22Rv1 (cell line): ENCODE measurements at regions not wholly inside any gene's neighbourhood (a gene's known extent, or its start where the extent isn't known, plus 50 kb on each side); places are given as distances from the start of the nearest gene placed in this dataset.

Experiments used
- ZFX ChIP-seq: fragments of 450-650 bp; IDR thresholded peaks from 2 replicates; pipeline ENCODE4 v1.6.1; 2017; ENCODE audit warnings: antibody characterized with exemption, borderline replicate concordance
- TF ChIP-seq, protein P1 (sequence below): fragments of 450-650 bp; IDR thresholded peaks from 2 replicates; pipeline ENCODE4 v1.5.1; 2017; ENCODE audit warnings: mild to moderate bottlenecking

DNA sequence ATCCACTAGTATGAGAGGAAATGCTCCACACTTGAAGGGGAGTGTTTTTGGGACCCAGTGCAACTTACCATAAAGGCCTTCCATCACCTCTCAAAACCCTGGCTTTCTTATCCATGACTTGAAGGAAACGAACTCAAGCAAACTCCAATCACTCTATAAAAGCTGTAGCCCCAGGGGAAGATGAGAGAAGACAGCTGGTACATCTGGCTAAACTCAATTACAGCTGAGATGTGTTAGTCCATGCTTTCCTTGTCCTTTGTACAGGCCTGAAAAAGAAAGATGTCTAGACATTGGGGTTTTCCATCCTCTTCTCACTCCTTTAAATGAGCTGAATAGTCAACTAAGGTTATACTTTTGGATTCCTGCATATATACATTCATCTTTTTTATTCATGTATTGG is 89.5 kb upstream of the ANKRD30A start:
- TF ChIP-seq, protein P1, sequence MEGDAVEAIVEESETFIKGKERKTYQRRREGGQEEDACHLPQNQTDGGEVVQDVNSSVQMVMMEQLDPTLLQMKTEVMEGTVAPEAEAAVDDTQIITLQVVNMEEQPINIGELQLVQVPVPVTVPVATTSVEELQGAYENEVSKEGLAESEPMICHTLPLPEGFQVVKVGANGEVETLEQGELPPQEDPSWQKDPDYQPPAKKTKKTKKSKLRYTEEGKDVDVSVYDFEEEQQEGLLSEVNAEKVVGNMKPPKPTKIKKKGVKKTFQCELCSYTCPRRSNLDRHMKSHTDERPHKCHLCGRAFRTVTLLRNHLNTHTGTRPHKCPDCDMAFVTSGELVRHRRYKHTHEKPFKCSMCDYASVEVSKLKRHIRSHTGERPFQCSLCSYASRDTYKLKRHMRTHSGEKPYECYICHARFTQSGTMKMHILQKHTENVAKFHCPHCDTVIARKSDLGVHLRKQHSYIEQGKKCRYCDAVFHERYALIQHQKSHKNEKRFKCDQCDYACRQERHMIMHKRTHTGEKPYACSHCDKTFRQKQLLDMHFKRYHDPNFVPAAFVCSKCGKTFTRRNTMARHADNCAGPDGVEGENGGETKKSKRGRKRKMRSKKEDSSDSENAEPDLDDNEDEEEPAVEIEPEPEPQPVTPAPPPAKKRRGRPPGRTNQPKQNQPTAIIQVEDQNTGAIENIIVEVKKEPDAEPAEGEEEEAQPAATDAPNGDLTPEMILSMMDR = no peak
- TF ChIP-seq ZFX = no peak
